GM12892 (cell line): ENCODE measurements at regions not wholly inside any gene's neighbourhood (a gene's known extent, or its start where the extent isn't known, plus 50 kb on each side); places are given as distances from the start of the nearest gene placed in this dataset.

Experiments
- DNase-seq: peaks from one replicate; pipeline ENCODE4 v3.0.0; 2011; ENCODE audit not compliant: insufficient read length
- FAIRE-seq: peaks from 2 replicates; lab custom pipeline; 2011; peaks lifted over from hg19 to GRCh38; lab: Jason Lieb, UNC
- POLR2A ChIP-seq: IDR thresholded peaks from 2 replicates; pipeline ENCODE4 v1.6.1; 2011; ENCODE audit warnings: low read depth, low read length, control low read depth
- POLR2AphosphoS5 ChIP-seq: IDR thresholded peaks from 2 replicates; pipeline ENCODE4 v1.6.1; 2011; ENCODE audit warnings: low read depth, low read length, control low read depth
- TAF1 ChIP-seq: IDR thresholded peaks from 2 replicates; pipeline ENCODE4 v1.6.1; 2011; ENCODE audit warnings: low read depth, mild to moderate bottlenecking, control low read depth, low read length, borderline replicate concordance

GRCh38 chr18:41630232-41630886 is 324.7 kb upstream of the PIK3C3 start:
- FAIRE-seq (no peak), DNase-seq (no peak)
- TF ChIP-seq TAF1 (no peak), POLR2A (no peak), POLR2AphosphoS5 (no peak)

GRCh38 chr18:41624460-41624859 is 330.6 kb upstream of the PIK3C3 start:
- TF ChIP-seq POLR2AphosphoS5 (no peak), POLR2A (no peak), TAF1 (no peak)
- DNase-seq (no peak), FAIRE-seq (no peak)

GRCh38 chr18:41621177-41621576 is 333.9 kb upstream of the PIK3C3 start:
- TF ChIP-seq TAF1 (no peak), POLR2A (no peak), POLR2AphosphoS5 (no peak)
- no peak for FAIRE-seq
- DNase-seq, result no peak

- TF ChIP-seq POLR2A (no peak), POLR2AphosphoS5 (no peak), TAF1 (no peak)
- DNase-seq (no peak), FAIRE-seq (no peak)
These were observed 336.9 kb upstream of the PIK3C3 start for GRCh38 chr18:41618147-41618546.

- no peak for TF ChIP-seq POLR2A
- no peak for TF ChIP-seq POLR2AphosphoS5
- TF ChIP-seq TAF1, result no peak
- no peak for FAIRE-seq
- DNase-seq, result no peak
These were observed 337.4 kb upstream of the PIK3C3 start for GRCh38 chr18:41617647-41618046.

GRCh38 chr18:41613003-41613609 is 341.9 kb upstream of the PIK3C3 start:
- FAIRE-seq (no peak), DNase-seq (no peak)
- TF ChIP-seq TAF1 (no peak), POLR2A (no peak), POLR2AphosphoS5 (no peak)

- FAIRE-seq, result no peak
- DNase-seq, result no peak
- no peak for TF ChIP-seq POLR2AphosphoS5
- no peak for TF ChIP-seq TAF1
- no peak for TF ChIP-seq POLR2A
These were observed 350.1 kb upstream of the PIK3C3 start for GRCh38 chr18:41604964-41605363.

GRCh38 chr18:41602034-41602433 is 353.0 kb upstream of the PIK3C3 start:
- TF ChIP-seq POLR2A, result no peak
- no peak for TF ChIP-seq POLR2AphosphoS5
- no peak for TF ChIP-seq TAF1
- FAIRE-seq (no peak), DNase-seq (no peak)

GRCh38 chr18:41600693-41601391 is 354.2 kb upstream of the PIK3C3 start:
- no peak for FAIRE-seq
- TF ChIP-seq POLR2A (no peak), TAF1 (no peak), POLR2AphosphoS5 (no peak)
- no peak for DNase-seq

- DNase-seq, result no peak
- FAIRE-seq, result no peak
- TF ChIP-seq POLR2A, result no peak
- TF ChIP-seq TAF1, result no peak
- no peak for TF ChIP-seq POLR2AphosphoS5
These were observed 355.6 kb upstream of the PIK3C3 start for GRCh38 chr18:41599466-41599865.

GRCh38 chr18:41594582-41594981 is 360.5 kb upstream of the PIK3C3 start:
- no peak for DNase-seq
- TF ChIP-seq POLR2AphosphoS5 (no peak), TAF1 (no peak), POLR2A (no peak)
- no peak for FAIRE-seq

GRCh38 chr18:41593171-41593675 is 361.8 kb upstream of the PIK3C3 start:
- no peak for TF ChIP-seq POLR2AphosphoS5
- no peak for FAIRE-seq
- no peak for DNase-seq

- TF ChIP-seq TAF1, result no peak
- DNase-seq, result no peak
- no peak for FAIRE-seq
These were observed 367.1 kb upstream of the PIK3C3 start for GRCh38 chr18:41587976-41588375.
